GM12878 (cell line): ENCODE measurements at regions not wholly inside any gene's neighbourhood (a gene's known extent, or its start where the extent isn't known, plus 50 kb on each side); places are given as distances from the start of the nearest gene placed in this dataset.

Experiments
- ATAC-seq: fragments of 200-7000 bp; cut with Tn5 transposase; 3 replicates; pipeline ENCODE4 v1.9.1; 2020; ENCODE audit warnings: mild to moderate bottlenecking, moderate library complexity
- BruUV-seq: library from RNA; stranded (reverse); fragments of 400-500 nt; replicated peaks from 2 replicates; lab custom pipeline; 2021; lab: Mats Ljungman, UMichigan
- CTCF ChIA-PET: fragments of 300-600 bp; sonication (Branson Sonifier 250); formaldehyde crosslinking; extraction: SDS; loops from one replicate; lab custom pipeline; 2021; ENCODE audit warnings: inconsistent platforms; lab: Yijun Ruan, JAX
- POLR2A ChIA-PET: fragments of 350-600 bp; formaldehyde crosslinking; extraction: SDS; loops from one replicate; lab custom pipeline; 2021; ENCODE audit warnings: inconsistent platforms; lab: Charles Lee
- RAD21 ChIA-PET: fragments of 300-600 bp; sonication (Branson Sonifier 250); formaldehyde crosslinking; loops from one replicate; lab custom pipeline; 2023; ENCODE audit warnings: antibody characterized with exemption; ENCODE audit not compliant: unreplicated experiment; lab: Charles Lee
- SMC1A ChIA-PET: fragments of 300-600 bp; sonication (Branson Sonifier 250); formaldehyde crosslinking; loops from one replicate; lab custom pipeline; 2023; ENCODE audit not compliant: unreplicated experiment, uncharacterized antibody; lab: Charles Lee
- DNase-seq: peaks from one replicate; pipeline ENCODE4 v3.0.0-alpha.2; 2011; ENCODE audit warnings: low read depth, low spot score
- FAIRE-seq: peaks from 3 replicates; lab custom pipeline; 2011; peaks lifted over from hg19 to GRCh38; lab: Jason Lieb, UNC
- H2AFZ ChIP-seq: 2 replicates; pipeline ENCODE4 v1.6.0; 2011; ENCODE audit warnings: low read depth, low read length, control low read depth; ENCODE audit not compliant: control insufficient read depth
- H3K27ac ChIP-seq: 2 replicates; pipeline ENCODE4 v1.5.1; 2011; ENCODE audit warnings: control low read depth; ENCODE audit not compliant: control insufficient read depth, insufficient read depth
- H3K27me3 ChIP-seq, 2 experiments: replicated peaks in 1 of 2; 2 replicates each; pipeline versions ENCODE4 v1.6.0 to v1.6.1; 2011; ENCODE audit warnings: low read length in 1 of 2; ENCODE audit not compliant: control insufficient read depth in 2 of 2, insufficient read depth in 2 of 2
- H3K36me3 ChIP-seq, 2 experiments: 2 replicates each; pipeline ENCODE4 v1.5.1; 2011; ENCODE audit warnings: low read length in 1 of 2; ENCODE audit not compliant: control insufficient read depth in 2 of 2, insufficient read depth in 2 of 2
- H3K4me1 ChIP-seq: 2 replicates; pipeline ENCODE4 v1.6.1; 2011; ENCODE audit warnings: mild to moderate bottlenecking, low read length, moderate library complexity, mixed read lengths; ENCODE audit not compliant: control insufficient read depth, insufficient read depth
- H3K4me2 ChIP-seq: 2 replicates; pipeline ENCODE4 v1.6.0; 2011; ENCODE audit warnings: control low read depth; ENCODE audit not compliant: control insufficient read depth, insufficient read depth
- H3K4me3 ChIP-seq: fragments of 200-600 bp; sonication (generic); 2 replicates; pipeline ENCODE4 v1.5.1; 2016
- H3K79me2 ChIP-seq: 2 replicates; pipeline ENCODE4 v1.6.0; 2011; ENCODE audit warnings: low read length; ENCODE audit not compliant: control insufficient read depth, insufficient read depth
- H3K9ac ChIP-seq: 2 replicates; pipeline ENCODE4 v1.8.0; 2011; ENCODE audit warnings: low read length, control low read depth, mixed read lengths; ENCODE audit not compliant: control insufficient read depth, insufficient read depth
- H3K9me3 ChIP-seq: replicated peaks from 3 replicates; pipeline ENCODE4 v1.5.1; 2011; ENCODE audit warnings: mild to moderate bottlenecking, low read length; ENCODE audit not compliant: control insufficient read depth, insufficient read depth
- H4K20me1 ChIP-seq: 2 replicates; pipeline ENCODE4 v1.6.0; 2011; ENCODE audit not compliant: control insufficient read depth, insufficient read depth
- EP300 ChIP-seq, 2 experiments: fragments of 150-350 bp in 1 of 2; IDR thresholded peaks; 2 replicates each; pipeline ENCODE4 v1.6.1; 2011 to 2012; ENCODE audit warnings: low read depth in 2 of 2, low read length in 2 of 2, borderline replicate concordance in 1 of 2, improper control_type of control experiment in 1 of 2, inconsistent platforms in 1 of 2; ENCODE audit not compliant: control insufficient read depth in 1 of 2
- PAX8 ChIP-seq: fragments of 450-650 bp; IDR thresholded peaks from 2 replicates; pipeline ENCODE4 v1.6.1; 2017; ENCODE audit warnings: mild to moderate bottlenecking, moderate library complexity
- SP1 ChIP-seq: IDR thresholded peaks from one replicate; pipeline ENCODE4 v1.6.1; 2011; ENCODE audit warnings: low read depth, low read length
- WGBS: methylation state at CpG from one replicate; pipeline ENCODE4 v1.1.6; 2016; ENCODE audit warnings: low lambda C conversion rate; ENCODE audit not compliant: insufficient replicate concordance, insufficient coverage; ENCODE audit errors: missing lambda C conversion rate; 5-methylcytosine and 5-hydroxymethylcytosine counted together
- in situ Hi-C: fragments of 300-500 bp; cut with MboI; formaldehyde crosslinking; loops from 9 replicates; pipeline ENCODE4 v1.14.3; 2018; ENCODE audit warnings: mixed read lengths
- intact Hi-C: fragments of 100-400 bp; cut with micrococcal nuclease; formaldehyde crosslinking; loops from one replicate; pipeline ENCODE4 v1.14.2; 2022; ENCODE audit not compliant: unreplicated experiment
- TF ChIP-seq, protein P1 (sequence below): IDR thresholded peaks from 2 replicates; pipeline ENCODE4 v1.6.1; 2012; ENCODE audit warnings: low read depth, low read length, improper control_type of control experiment
- TF ChIP-seq, protein P2 (sequence below): fragments of 450-650 bp; IDR thresholded peaks from 2 replicates; pipeline ENCODE4 v1.6.1; 2018; ENCODE audit warnings: borderline replicate concordance, mild to moderate bottlenecking; ENCODE audit not compliant: partially characterized antibody

- H3K4me1 ChIP-seq = no peaks in the 10 kb centered on the region
- in situ Hi-C loops = no loop called here
- no peaks in the 10 kb centered on the region for H4K20me1 ChIP-seq
- 10% methylated on average over 1 of the region's 1 CpG for WGBS
- no peaks in the 10 kb centered on the region for H3K79me2 ChIP-seq
- H3K9me3 ChIP-seq = no peaks in the 10 kb centered on the region
- intact Hi-C loops = no loop called here
- no peak for DNase-seq
- no peaks in the 10 kb centered on the region for H3K27me3 ChIP-seq
- no peak for FAIRE-seq
- ATAC-seq = no peak
- POLR2A ChIA-PET = no interaction called here
- CTCF ChIA-PET = no interaction called here
- BruUV-seq = no TSS peak
- H2AFZ ChIP-seq = no peak overlapping the region
- TF ChIP-seq, protein P1, sequence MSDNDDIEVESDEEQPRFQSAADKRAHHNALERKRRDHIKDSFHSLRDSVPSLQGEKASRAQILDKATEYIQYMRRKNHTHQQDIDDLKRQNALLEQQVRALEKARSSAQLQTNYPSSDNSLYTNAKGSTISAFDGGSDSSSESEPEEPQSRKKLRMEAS = no peak
- TF ChIP-seq, protein P2, sequence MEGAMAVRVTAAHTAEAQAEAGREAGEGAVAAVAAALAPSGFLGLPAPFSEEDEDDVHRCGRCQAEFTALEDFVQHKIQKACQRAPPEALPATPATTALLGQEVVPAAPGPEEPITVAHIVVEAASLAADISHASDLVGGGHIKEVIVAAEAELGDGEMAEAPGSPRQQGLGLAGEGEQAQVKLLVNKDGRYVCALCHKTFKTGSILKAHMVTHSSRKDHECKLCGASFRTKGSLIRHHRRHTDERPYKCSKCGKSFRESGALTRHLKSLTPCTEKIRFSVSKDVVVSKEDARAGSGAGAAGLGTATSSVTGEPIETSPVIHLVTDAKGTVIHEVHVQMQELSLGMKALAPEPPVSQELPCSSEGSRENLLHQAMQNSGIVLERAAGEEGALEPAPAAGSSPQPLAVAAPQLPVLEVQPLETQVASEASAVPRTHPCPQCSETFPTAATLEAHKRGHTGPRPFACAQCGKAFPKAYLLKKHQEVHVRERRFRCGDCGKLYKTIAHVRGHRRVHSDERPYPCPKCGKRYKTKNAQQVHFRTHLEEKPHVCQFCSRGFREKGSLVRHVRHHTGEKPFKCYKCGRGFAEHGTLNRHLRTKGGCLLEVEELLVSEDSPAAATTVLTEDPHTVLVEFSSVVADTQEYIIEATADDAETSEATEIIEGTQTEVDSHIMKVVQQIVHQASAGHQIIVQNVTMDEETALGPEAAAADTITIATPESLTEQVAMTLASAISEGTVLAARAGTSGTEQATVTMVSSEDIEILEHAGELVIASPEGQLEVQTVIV = no peak
- TF ChIP-seq, all 136 proteins: peak for 0
- ChIA-PET SMC1A (no interaction called here), RAD21 (no interaction called here)
- no peaks in the 10 kb centered on the region for H3K36me3 ChIP-seq
- H3K9ac ChIP-seq = no peak overlapping the region
- no peak overlapping the region for H3K27ac ChIP-seq
- H3K4me3 ChIP-seq = no peak overlapping the region
- H3K4me2 ChIP-seq = no peak overlapping the region
Observed at GRCh38 chr2:107133412-107133811, 247.4 kb upstream of the ST6GAL2 start.

DNA sequence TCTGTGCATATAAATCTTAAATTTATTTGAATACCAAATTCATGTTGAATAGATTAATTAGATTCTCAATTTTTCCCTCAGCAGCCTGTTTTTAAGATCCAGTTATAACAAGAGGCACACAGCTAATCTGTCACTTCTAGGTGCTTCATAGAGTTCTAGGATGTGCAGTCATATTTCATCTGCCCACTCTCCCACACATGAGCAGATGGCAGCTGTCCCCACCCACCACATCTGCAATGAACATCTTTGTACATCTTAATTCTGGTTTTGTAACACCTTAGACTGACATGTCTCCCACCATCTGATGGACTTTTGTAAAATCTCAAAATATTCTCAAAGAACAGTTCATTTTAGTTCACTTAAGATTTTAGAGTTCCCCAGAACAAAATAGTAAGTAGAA lies 250.8 kb upstream of the ST6GAL2 start:
- DNase-seq (no peak), ATAC-seq (no peak), FAIRE-seq (no peak)
- Histone ChIP-seq H3K4me2 (no peak overlapping the region), H3K9ac (no peak overlapping the region), H3K27me3 (no peaks in the 10 kb centered on the region), H3K9me3 (no peaks in the 10 kb centered on the region), H3K27ac (no peak overlapping the region), H3K4me1 (no peaks in the 10 kb centered on the region), H3K79me2 (no peaks in the 10 kb centered on the region), H3K4me3 (no peak overlapping the region), H2AFZ (no peak overlapping the region), H4K20me1 (no peaks in the 10 kb centered on the region), H3K36me3 (no peaks in the 10 kb centered on the region)
- intact Hi-C loops (no loop called here), in situ Hi-C loops (no loop called here)
- SMC1A ChIA-PET = no interaction called here
- BruUV-seq = no TSS peak
- CTCF ChIA-PET = no interaction called here
- POLR2A ChIA-PET = no interaction called here
- no peak for TF ChIP-seq EP300 (IDR thresholded peaks at IDR 0.05; ENCODE audit: borderline replicate concordance in 1 of 2, control insufficient read depth in 1 of 2, low read depth in 2 of 2, low read length in 2 of 2)
- TF ChIP-seq PAX8 = no peak
- TF ChIP-seq SP1 = no peak
- RAD21 ChIA-PET = no interaction called here
